ENCODE measurements at regions not wholly inside any gene's neighbourhood (a gene's known extent, or its start where the extent isn't known, plus 50 kb on each side); places are given as distances from the start of the nearest gene placed in this dataset.

DNA sequence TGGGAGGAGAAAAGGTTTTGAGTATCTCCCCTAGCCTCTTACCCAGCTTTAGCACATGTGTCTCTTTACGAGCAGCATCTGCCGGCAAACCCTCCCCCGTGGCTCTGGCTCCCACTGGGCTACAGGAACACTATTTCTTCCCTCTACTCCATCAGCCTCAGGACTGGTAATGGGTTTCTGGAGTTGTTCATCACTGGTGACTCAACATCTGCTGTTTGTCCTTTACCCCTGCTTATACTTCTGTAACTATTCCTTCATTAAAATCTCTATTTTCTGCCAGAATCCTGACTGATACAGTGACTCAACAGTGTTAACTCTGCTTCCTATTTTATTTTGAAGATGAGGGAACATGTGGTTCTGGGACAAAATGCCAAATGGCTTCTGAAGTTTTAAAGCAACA, 437.3 kb upstream of the HTR2A start:
- DNase-seq (ENCODE audit: low read depth), result peak; percentile 59
- H3K4me3 ChIP-seq (replicated peaks; ENCODE audit: low read depth, low read length), result no peak overlapping the region
- TF ChIP-seq, protein P1, sequence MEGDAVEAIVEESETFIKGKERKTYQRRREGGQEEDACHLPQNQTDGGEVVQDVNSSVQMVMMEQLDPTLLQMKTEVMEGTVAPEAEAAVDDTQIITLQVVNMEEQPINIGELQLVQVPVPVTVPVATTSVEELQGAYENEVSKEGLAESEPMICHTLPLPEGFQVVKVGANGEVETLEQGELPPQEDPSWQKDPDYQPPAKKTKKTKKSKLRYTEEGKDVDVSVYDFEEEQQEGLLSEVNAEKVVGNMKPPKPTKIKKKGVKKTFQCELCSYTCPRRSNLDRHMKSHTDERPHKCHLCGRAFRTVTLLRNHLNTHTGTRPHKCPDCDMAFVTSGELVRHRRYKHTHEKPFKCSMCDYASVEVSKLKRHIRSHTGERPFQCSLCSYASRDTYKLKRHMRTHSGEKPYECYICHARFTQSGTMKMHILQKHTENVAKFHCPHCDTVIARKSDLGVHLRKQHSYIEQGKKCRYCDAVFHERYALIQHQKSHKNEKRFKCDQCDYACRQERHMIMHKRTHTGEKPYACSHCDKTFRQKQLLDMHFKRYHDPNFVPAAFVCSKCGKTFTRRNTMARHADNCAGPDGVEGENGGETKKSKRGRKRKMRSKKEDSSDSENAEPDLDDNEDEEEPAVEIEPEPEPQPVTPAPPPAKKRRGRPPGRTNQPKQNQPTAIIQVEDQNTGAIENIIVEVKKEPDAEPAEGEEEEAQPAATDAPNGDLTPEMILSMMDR (IDR thresholded peaks at IDR 0.05; ENCODE audit: low read length, missing control alignments), result no peak

DNA sequence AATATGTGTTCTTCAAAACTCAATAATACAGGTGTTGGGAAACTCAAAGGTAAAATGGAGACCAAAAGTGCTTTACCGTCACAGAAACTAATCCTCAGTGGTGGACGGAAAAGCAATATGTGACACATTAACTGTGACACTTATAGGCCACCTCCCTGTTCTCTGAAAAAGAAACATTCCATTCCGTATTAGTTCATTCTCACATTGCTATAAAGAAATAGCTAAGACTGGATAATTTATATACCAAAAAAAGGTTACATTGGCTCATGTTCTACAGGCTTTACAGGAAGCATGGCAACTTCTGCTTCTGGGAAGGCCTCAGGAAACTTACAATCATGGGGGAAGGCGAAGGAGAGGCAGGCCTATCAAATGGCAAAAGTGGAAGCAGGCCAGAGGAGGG, 435.3 kb upstream of the HTR2A start:
- TF ChIP-seq, protein P1 (IDR thresholded peaks at IDR 0.05; ENCODE audit: low read length, missing control alignments), result no peak
- no peak overlapping the region for H3K4me3 ChIP-seq (replicated peaks; ENCODE audit: low read depth, low read length)
- DNase-seq (ENCODE audit: low read depth), result peak; percentile 32

DNA sequence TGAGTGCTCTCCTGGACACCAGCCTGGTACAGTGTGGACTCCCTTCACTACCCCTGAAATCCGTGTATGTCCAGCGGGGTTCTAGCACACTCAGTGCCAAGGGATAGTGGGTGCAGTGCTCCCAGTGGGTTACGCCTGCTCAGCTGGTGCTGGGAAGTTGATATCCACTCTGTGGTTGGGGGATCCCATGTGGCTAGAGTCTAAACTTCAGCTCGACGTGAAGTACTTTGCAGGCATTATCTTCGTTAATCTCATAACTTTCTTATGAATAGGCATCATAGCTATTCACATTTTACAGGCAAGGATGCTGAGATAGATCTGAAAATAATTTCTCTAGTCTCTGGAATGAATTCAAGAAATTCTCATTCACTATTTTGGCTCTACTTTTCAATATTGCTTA, 433.2 kb upstream of the HTR2A start:
- TF ChIP-seq, protein P1 (IDR thresholded peaks at IDR 0.05; ENCODE audit: low read length, missing control alignments), result no peak
- H3K4me3 ChIP-seq (replicated peaks; ENCODE audit: low read depth, low read length), result no peak overlapping the region
- DNase-seq (ENCODE audit: low read depth), result no peak

DNA sequence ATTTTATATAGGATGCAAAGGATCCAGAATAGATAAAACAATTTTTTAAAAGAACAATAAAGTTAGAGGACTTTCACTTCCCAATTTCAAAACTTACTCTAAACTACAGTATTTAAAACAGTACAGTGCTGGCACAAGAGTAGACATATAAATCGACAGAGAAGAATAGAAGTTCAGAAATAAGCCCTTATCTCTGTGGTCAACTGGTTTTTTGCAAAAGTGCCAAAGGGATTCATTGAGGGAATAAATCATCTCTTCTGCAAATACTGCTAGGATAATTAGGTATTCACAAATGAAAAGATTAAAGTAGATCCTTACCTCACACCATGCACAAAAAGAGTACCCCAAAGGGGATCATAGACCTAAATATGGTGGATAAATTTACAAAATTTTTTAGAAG, 431.0 kb upstream of the HTR2A start:
- TF ChIP-seq, protein P1 (IDR thresholded peaks at IDR 0.05; ENCODE audit: low read length, missing control alignments), result no peak
- no peak overlapping the region for H3K4me3 ChIP-seq (replicated peaks; ENCODE audit: low read depth, low read length)

DNA sequence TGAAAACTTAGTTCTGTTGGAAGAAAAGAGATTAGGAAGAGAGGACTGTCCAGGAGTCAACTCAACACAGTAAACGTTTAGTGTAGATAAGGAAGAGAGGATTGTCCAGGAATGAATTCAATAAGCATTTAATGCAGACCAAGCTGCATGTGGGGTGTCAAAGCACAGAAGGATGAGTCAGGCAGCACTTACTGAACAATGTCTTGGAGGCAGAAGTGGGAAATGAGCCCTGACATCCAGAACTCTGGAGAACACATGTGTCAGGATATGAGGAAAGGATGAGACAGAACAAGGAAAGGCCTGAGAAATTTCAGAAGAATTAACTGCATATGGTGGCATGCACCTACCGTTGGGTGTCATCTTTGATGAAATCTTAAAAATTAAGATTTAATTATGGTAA, 429.2 kb upstream of the HTR2A start:
- TF ChIP-seq, protein P1 (IDR thresholded peaks at IDR 0.05; ENCODE audit: low read length, missing control alignments), result no peak
- peak; percentile 42 for DNase-seq (ENCODE audit: low read depth)

More for the DNA sequence above, 431.0 kb upstream of the HTR2A start:
- peak; percentile 28 for DNase-seq (ENCODE audit: low read depth)

DNA sequence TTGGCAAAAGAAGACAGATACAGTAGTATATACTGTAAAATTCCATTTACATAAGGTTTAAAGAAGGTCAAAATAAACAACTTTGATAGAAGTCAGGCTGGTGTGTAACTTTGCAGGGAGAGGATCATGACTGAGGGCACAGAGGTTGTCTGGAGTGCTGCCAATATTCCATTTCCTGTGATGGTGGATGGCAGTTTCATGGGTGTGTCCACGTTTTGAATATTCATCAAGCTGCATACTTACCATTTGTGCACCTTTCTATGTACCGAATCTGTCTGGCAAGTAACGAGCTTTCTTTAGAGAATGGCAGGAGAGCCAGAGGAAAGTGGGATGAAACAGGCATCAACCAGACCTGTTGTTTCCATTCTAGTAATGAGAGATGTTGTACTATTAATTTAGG, 420.5 kb upstream of the HTR2A start:
- DNase-seq (ENCODE audit: low read depth), result no peak
- TF ChIP-seq, protein P1 (IDR thresholded peaks at IDR 0.05; ENCODE audit: low read length, missing control alignments), result no peak
- H3K4me3 ChIP-seq (replicated peaks; ENCODE audit: low read depth, low read length), result no peak overlapping the region

More for the DNA sequence above, 429.2 kb upstream of the HTR2A start:
- no peak overlapping the region for H3K4me3 ChIP-seq (replicated peaks; ENCODE audit: low read depth, low read length)

DNA sequence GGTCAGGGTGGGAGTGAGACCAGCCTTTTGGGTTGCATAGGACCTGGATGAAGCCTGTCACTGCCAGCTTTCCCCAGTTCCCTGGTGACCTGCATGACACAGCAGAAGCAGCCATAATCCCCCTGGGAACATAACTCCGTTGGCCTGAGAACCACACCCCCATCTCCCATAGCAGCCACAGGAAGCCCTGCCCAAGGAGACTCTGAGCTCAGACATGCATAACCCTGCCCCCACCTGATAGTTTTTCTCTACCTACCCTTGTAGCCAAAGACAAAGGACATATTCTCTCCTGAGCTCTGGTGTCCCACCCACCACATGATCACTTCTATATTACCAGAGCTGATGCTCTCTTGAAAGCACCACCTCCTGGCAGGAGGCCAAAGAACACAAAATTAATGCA, 413.5 kb upstream of the HTR2A start:
- TF ChIP-seq, protein P1 (IDR thresholded peaks at IDR 0.05; ENCODE audit: low read length, missing control alignments), result no peak
- DNase-seq (ENCODE audit: low read depth), result no peak
- no peak overlapping the region for H3K4me3 ChIP-seq (replicated peaks; ENCODE audit: low read depth, low read length)
